SK-MEL-5 (cell line): ENCODE measurements at regions not wholly inside any gene's neighbourhood (a gene's known extent, or its start where the extent isn't known, plus 50 kb on each side); places are given as distances from the start of the nearest gene placed in this dataset.

Experiments used
- DNase-seq: peaks from one replicate; pipeline ENCODE4 v3.0.0-alpha.2; 2016; ENCODE audit warnings: low read depth, low spot score
- in situ Hi-C: cut with HindIII; loops from 2 replicates; pipeline ENCODE4 v1.10.0; 2016; ENCODE audit warnings: low sequenced_read_pairs, high pct_unique_total_duplicates, low pct_unique_long_range_greater_than_20kb

DNA sequence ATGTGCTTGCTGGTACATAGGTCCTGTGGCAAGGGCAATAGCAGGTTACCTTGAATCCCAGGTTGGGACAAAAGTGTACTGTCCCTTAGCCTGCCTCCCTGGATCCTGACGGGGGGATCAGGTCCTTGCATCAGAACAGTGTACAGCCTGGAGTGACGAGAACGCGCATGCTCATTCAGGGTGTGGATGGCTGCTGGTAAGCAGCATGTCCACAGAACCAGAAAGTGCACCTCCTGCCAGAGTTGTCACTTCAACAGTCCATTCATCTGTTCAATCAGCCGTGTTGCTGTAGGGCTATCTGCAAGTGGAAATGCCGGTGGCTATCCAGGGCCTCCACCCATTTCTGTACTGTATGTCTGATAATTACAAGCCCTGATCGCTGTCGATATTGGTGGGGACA, 236.3 kb upstream of the SOX4 start:
- DNase-seq, result no peak
- in situ Hi-C loops, result no loop called here

- in situ Hi-C loops, result no loop called here
- DNase-seq, result no peak
Observed at GRCh38 chr6:21359926-21360325, 233.6 kb upstream of the SOX4 start.

- DNase-seq, result peak; percentile 36
- in situ Hi-C loops, result no loop called here
Observed at GRCh38 chr6:21360336-21360735, 233.2 kb upstream of the SOX4 start.

DNA sequence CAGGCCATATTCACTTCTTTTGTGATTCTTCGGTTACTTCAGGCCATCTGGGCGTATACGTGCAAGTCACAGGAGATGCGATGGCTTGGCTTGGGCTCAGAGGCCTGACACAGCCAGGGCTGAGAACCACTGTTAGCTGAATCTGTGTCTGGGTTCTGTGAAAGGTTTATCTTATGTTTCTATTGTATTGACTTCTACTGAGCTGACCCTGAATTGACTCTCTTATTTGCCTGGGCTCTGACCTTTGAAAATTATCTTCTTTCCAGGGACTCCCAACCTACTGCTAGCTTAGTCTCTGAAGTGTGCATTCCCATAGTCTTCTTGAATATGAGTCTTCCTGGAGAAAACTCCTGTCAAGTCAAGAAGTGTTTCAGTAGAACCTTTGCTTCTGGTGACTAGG, 226.4 kb upstream of the SOX4 start:
- in situ Hi-C loops, result no loop called here
- DNase-seq, result no peak

- in situ Hi-C loops, result no loop called here
- no peak for DNase-seq
Observed at GRCh38 chr6:21367649-21368154, 225.8 kb upstream of the SOX4 start.

- no peak for DNase-seq
- in situ Hi-C loops, result no loop called here
Observed at GRCh38 chr6:21371061-21371460, 222.5 kb upstream of the SOX4 start.

DNA sequence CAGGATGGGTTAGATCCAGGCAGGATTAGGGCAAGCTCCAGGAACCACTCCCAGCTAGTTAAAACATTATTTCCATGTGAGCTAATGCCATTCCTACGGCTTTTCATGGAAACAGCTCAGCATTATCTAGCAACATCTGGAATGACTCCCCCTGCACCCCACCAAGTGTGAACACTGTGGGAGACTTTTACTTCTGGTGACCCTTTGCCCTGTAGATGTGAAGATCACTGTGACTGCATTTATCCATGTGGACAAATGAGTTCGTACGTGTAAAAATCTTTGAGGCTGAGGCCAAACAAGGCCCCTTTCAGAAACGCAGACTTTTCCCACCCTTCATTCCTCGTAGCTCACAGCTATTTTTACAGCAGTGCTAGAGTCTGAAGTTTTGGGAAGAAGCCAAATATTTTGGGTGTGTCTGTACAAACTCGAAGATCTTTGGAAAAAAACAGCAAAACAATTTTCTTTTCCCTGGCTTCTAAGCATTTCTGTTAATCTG, 221.8 kb upstream of the SOX4 start:
- peak; percentile 84 for DNase-seq
- in situ Hi-C loops, result no loop called here

DNA sequence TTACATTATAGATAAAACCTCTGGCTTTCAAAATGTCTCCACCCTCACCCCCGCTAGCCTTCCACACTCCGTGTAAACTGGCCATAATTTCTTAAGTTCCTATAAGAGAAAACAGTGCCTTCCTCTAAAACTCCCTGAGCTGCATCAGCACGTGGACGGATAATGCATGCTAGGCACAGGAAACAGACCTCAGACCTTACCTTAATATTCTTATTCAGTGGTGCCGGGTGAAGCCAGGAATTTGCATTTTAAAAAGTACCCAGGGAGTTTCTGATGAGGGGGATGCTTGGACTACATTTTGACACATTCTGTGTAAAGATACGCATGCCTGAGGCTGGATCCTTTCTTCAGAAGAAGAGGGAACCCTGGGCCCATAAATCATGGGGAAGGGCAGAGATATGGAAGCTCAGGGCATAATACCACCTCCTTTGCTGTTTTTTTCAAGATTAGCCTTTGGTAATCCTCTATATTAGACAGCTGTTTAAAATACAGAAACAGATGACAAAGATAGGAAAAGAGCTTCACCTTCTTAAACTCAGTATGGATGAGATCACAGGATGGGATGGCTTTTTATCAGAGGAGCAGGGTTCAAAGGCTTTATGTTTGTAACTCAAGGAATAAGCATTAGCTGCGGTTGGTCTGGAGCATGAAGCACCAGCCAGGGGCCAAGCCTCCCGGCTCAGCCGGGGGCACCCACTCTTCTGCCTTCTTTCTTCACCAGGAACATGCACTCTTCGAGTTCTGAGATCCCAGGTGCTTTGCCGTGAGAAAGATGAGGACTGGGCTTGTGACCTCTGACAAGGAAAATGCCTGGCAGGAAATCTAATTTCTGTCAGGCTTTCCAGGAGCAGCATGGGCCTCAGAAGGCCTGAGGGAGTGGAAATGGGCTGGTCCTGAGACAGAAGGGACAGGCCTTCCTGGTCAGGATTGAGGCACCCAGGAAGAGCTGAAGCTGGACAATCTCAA, 218.1 kb upstream of the SOX4 start:
- in situ Hi-C loops, result no loop called here
- DNase-seq, result no peak

- no peak for DNase-seq
- in situ Hi-C loops, result no loop called here
Observed at GRCh38 chr6:21377356-21377755, 216.2 kb upstream of the SOX4 start.

DNA sequence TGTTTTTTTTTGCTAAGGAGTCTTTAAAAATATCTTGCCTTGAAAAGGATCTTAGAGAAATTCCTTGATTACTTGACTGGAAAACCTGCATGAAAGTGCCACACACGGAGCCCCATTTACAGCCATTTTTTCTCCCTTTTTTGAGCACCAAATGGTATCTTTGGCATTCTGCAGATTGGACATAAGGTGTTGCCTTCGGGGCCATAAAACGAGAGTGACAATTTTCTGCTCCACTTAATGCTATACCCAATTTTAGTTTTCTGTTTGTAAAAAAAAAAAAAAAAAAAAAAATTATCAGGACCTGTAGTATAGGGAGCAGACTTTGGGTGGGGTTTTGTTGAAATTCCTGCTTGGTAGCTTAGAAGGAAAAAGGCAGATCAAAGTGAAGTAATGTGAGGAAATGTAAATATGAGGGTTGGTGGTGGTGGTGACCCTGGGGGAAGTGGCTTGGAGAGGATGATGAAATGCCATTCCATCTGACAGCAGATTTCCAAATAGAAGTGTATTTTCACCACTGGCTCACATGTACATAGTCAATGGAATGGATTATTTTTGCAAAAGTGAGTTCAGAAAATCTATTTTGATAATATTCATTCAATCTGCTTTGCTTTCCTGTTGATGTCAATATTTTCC, 212.1 kb upstream of the SOX4 start:
- in situ Hi-C loops, result no loop called here
- no peak for DNase-seq

DNA sequence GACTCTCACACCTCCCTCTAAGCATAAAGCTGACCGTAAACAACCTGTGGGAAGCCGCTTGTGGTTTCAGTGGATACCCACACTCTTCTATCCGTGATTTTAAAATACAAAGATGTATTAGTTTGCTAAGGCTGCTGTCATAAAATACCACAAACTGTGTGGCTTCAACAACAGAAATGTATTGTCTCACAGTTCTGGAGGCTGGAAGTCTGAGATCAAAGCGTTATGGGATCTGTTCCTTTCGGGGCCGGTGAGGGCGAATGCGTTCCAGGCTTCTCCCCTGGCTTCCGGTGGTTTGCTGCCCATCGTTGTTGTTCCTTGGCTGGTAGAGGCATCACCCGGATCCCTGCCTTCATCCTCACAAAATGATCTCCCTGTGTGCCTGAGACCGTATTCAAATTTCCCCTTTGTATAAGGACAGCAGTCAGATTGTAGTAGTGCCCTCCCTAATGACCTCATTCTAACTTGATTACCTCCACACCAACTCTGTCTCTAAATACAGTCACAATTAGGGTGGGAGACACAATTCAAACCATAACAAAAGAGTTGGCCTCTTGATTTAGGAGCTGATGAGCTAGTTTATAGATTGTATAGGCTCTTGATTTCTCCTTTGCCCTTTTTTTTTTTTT, 210.6 kb upstream of the SOX4 start:
- in situ Hi-C loops, result no loop called here
- no peak for DNase-seq

GRCh38 chr6:21383450-21384085, 210.0 kb upstream of the SOX4 start:
- no peak for DNase-seq
- in situ Hi-C loops, result no loop called here

DNA sequence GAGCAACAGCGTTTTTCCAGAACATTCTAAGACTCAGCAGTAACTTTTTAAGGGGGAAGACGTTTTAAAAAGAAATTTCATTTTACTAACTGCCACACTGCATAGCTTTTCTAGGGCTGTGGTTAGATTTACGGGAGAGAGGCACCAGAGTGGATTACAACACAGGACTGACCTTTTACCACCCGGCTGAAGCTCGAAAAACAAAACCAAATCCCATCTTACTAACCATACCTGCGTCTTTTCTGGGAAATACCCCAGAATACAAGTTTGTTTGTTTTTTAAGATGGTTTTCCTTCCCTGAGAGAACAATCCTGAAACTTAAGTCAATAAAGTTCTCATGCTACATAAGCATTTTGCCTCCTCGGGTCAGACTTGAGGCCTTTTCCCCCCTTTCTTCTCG, 209.3 kb upstream of the SOX4 start:
- in situ Hi-C loops, result no loop called here
- DNase-seq, result no peak

- in situ Hi-C loops, result no loop called here
- DNase-seq, result no peak
Observed at GRCh38 chr6:21386744-21387143, 206.8 kb upstream of the SOX4 start.

DNA sequence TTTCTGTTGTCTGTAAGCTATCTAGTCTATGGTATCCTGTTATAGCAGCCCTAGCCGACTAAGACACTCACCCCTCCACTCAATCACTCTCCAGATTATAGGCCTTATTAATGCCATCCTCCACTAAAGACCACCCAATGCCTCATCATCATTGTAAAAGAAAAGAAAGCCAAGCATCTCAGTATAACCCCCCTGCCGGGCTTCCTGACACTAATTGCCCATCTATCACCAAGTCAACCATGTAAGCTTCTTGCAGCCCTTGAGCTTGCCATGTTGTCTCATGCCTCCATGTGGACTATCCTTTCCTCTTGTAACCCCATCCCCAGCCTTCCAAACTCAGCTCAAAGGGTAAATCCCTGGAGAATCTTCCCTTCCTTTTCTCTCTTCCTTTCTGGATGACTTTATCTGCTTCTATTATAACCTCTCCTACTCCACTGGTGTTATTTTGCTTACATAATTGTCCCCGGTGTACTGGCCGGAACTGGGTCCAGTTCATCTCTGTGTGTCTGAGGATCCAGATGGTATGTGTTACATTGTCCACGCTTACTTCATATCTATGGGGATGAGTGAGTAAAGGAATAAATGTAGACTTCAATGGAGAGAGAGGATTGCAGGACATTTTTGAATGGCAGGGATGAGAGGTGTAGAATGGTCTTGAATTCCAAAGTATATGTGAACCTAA, 202.9 kb upstream of the SOX4 start:
- in situ Hi-C loops, result no loop called here
- DNase-seq, result no peak

GRCh38 chr6:21392177-21392576, 201.4 kb upstream of the SOX4 start:
- in situ Hi-C loops, result no loop called here

GRCh38 chr6:21393441-21394165, 199.9 kb upstream of the SOX4 start:
- no peak for DNase-seq
- in situ Hi-C loops, result no loop called here

More at GRCh38 chr6:21392177-21392576, 201.4 kb upstream of the SOX4 start:
- DNase-seq, result no peak
